ENCODE measurements at regions not wholly inside any gene's neighbourhood (a gene's known extent, or its start where the extent isn't known, plus 50 kb on each side); places are given as distances from the start of the nearest gene placed in this dataset.

- TF ChIP-seq CTCF (IDR thresholded peaks at IDR 0.05; ENCODE audit: low read length), result peak; percentile 51
- no peak for TF ChIP-seq EZH2phosphoT487 (IDR thresholded peaks at IDR 0.05; ENCODE audit: low read length)
These were observed 68.7 kb upstream of the WDR41 start for GRCh38 chr5:77560677-77561263.

All from MM.1S (cell line).